Common myeloid progenitor, CD34-positive (primary cell): ENCODE measurements at regions not wholly inside any gene's neighbourhood (a gene's known extent, or its start where the extent isn't known, plus 50 kb on each side); places are given as distances from the start of the nearest gene placed in this dataset.

Source experiments
- CTCF ChIA-PET: fragments of 350-600 bp; sonication (Branson Sonifier 250); formaldehyde crosslinking; loops from one replicate; lab custom pipeline; 2021; ENCODE audit warnings: antibody characterized with exemption; lab: Charles Lee
- POLR2A ChIA-PET: fragments of 350-600 bp; sonication (Branson Sonifier 250); formaldehyde crosslinking; loops from one replicate; lab custom pipeline; 2021; ENCODE audit warnings: antibody characterized with exemption; lab: Charles Lee
- DNase-seq, 3 donors: peaks; one replicate each; pipeline versions ENCODE4 v3.0.0 to v3.0.0-alpha.2; 2013
- H3K27ac ChIP-seq, 2 experiments: 1 replicate in 1 of 2; 2 replicates in 1 of 2; pipeline ENCODE4 v1.7.0; 2013; ENCODE audit warnings: inconsistent platforms in 2 of 2, low read length in 2 of 2, mild to moderate bottlenecking in 2 of 2, low read depth in 1 of 2, moderate library complexity in 1 of 2; ENCODE audit not compliant: severe bottlenecking in 2 of 2, insufficient read depth in 1 of 2, poor library complexity in 1 of 2
- H3K27me3 ChIP-seq, 5 experiments: replicated peaks in 2 of 5; 1 replicate in 3 of 5; 2 replicates in 2 of 5; pipeline versions ENCODE4 v1.6.1 to v1.7.0; 2013; ENCODE audit warnings: low read length in 4 of 5, mild to moderate bottlenecking in 2 of 5, moderate library complexity in 2 of 5, inconsistent platforms in 1 of 5; ENCODE audit not compliant: insufficient read depth in 5 of 5, control insufficient read depth in 4 of 5
- H3K36me3 ChIP-seq, 4 experiments: 1 replicate in 2 of 4; 2 replicates in 2 of 4; pipeline versions ENCODE4 v1.6.1 to v1.7.0; 2013; ENCODE audit warnings: low read length in 3 of 4, control low read depth in 1 of 4, mild to moderate bottlenecking in 1 of 4; ENCODE audit not compliant: control insufficient read depth in 4 of 4, insufficient read depth in 4 of 4
- H3K4me1 ChIP-seq, 4 experiments: 1 replicate in 3 of 4; 2 replicates in 1 of 4; pipeline versions ENCODE4 v1.6.1 to v1.7.1; 2013; ENCODE audit warnings: low read length in 3 of 4, mild to moderate bottlenecking in 3 of 4, control low read depth in 1 of 4, inconsistent platforms in 1 of 4, moderate library complexity in 1 of 4; ENCODE audit not compliant: control insufficient read depth in 4 of 4, insufficient read depth in 4 of 4; ENCODE audit errors: control extremely low read depth in 1 of 4
- H3K4me3 ChIP-seq, 7 experiments: 1 replicate in 4 of 7; 2 replicates in 3 of 7; pipeline versions ENCODE4 v1.5.1 to v1.7.0; 2013; ENCODE audit warnings: mild to moderate bottlenecking in 7 of 7, low read length in 6 of 7, moderate library complexity in 6 of 7, inconsistent platforms in 2 of 7, low read depth in 2 of 7, control low read depth in 1 of 7; ENCODE audit not compliant: insufficient read depth in 4 of 7, control insufficient read depth in 1 of 7; ENCODE audit errors: extremely low read depth in 1 of 7
- H3K9me3 ChIP-seq, 5 experiments: 1 replicate in 4 of 5; 2 replicates in 1 of 5; pipeline versions ENCODE4 v1.6.1 to v1.7.1; 2013; ENCODE audit warnings: low read length in 4 of 5, mild to moderate bottlenecking in 2 of 5, inconsistent platforms in 1 of 5, low read depth in 1 of 5, moderate library complexity in 1 of 5; ENCODE audit not compliant: control insufficient read depth in 4 of 5, insufficient read depth in 2 of 5; ENCODE audit errors: control extremely low read depth in 1 of 5
- WGBS: methylation state at CpG from one replicate; pipeline ENCODE4 v1.1.5; 2013; ENCODE audit not compliant: insufficient coverage; 5-methylcytosine and 5-hydroxymethylcytosine counted together

DNA sequence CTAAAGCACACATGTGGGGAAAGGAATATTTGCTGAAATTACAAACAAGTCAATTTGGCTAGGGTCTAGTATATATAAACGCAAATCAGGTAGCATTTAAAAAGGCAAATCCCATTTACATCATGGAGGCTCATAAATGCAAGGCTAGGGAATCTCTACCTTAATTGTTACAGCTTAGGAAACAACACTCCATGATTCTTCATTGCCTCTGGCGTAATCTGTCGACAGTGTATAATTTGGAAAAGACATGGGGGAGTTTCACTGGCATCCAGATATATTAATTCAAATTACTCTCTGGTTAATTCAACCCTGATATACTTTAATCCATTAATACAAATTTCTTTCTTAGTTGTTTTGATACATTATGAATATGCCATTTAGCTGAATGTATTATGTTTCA, 1630.2 kb upstream of the FLRT2 start:
- 100% methylated on average over 1 of the region's 3 CpGs for WGBS
- CTCF ChIA-PET, result no interaction called here
- no peak overlapping the region for H3K27ac ChIP-seq
- H3K27me3 ChIP-seq, result no peaks in the 10 kb centered on the region
- H3K4me1 ChIP-seq, result no peaks in the 10 kb centered on the region
- no peak for DNase-seq
- no peak overlapping the region for H3K4me3 ChIP-seq
- no peaks in the 10 kb centered on the region for H3K36me3 ChIP-seq
- no peaks in the 10 kb centered on the region for H3K9me3 ChIP-seq
- POLR2A ChIA-PET, result no interaction called here

DNA sequence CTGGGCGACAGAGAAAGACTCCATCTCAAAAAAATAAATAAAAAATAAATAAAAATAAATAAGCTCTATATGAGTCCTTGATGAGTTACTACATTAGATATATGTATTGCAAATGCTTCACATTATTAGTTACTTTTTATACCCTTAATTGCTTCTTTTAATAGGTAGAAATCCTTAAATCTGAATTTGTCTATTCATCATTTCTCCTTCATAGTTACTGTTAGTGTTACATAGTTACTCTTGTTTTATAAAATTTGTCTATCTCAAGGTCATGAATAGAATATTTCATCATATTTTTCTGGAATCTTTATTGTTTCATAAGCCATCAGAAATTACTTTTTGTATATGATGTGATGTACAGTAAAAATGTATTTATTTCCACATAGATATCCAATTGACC, 1624.8 kb upstream of the FLRT2 start:
- Histone ChIP-seq H3K4me1 (no peaks in the 10 kb centered on the region), H3K27me3 (no peaks in the 10 kb centered on the region), H3K9me3 (no peaks in the 10 kb centered on the region), H3K4me3 (no peak overlapping the region), H3K36me3 (no peaks in the 10 kb centered on the region), H3K27ac (no peak overlapping the region)
- WGBS, result no CpG with 5 or more reads among the region's 1 CpG
- no peak for DNase-seq
- ChIA-PET POLR2A (no interaction called here), CTCF (no interaction called here)

DNA sequence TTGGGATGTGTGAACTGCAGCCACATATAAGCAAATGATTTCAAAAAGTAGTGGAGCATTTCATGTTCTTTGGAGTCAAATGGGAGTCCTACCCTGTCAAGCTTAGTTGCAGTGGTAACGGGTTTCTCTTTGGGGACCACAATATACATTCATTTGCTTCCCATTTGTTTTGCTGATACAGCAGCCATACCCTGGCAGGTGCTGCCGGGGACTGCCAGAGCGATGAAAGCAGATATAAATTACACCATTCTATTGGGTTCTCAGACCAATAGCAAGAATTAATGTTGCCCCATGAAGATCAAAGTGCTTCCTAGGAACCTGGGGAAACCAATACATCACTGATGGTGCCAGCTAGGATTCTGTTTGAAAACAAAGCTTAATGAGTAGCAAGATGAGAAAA, 1621.5 kb upstream of the FLRT2 start:
- ChIA-PET CTCF (no interaction called here), POLR2A (no interaction called here)
- 95% methylated on average over 3 of the region's 3 CpGs for WGBS
- Histone ChIP-seq H3K4me3 (no peak overlapping the region), H3K9me3 (no peaks in the 10 kb centered on the region), H3K4me1 (no peaks in the 10 kb centered on the region), H3K36me3 (no peaks in the 10 kb centered on the region), H3K27me3 (no peaks in the 10 kb centered on the region), H3K27ac (no peak overlapping the region)
- no peak for DNase-seq

DNA sequence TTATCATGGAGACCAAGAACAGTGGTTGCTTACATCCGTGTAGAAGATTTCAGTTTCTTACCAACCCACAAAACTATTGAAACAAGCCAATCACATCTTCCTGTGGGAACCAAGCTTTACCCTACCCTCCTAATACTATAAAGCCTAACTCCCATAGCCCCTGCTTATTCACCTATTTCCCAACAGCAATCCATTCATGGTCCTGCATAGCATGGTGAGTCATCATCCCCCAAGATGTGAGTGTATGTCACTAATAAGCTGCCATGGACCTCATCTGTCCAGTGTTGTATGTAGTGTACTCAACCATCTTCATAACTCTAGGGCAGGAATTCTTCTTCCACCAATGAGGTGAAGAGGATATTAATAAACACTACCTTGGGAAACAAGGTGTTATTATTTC, 1620.4 kb upstream of the FLRT2 start:
- DNase-seq, result no peak
- CTCF ChIA-PET, result no interaction called here
- Histone ChIP-seq H3K9me3 (no peaks in the 10 kb centered on the region), H3K27me3 (no peaks in the 10 kb centered on the region), H3K27ac (no peak overlapping the region), H3K4me1 (no peaks in the 10 kb centered on the region), H3K4me3 (no peak overlapping the region), H3K36me3 (no peaks in the 10 kb centered on the region)
- POLR2A ChIA-PET, result no interaction called here
- 100% methylated on average over 1 of the region's 1 CpG for WGBS

DNA sequence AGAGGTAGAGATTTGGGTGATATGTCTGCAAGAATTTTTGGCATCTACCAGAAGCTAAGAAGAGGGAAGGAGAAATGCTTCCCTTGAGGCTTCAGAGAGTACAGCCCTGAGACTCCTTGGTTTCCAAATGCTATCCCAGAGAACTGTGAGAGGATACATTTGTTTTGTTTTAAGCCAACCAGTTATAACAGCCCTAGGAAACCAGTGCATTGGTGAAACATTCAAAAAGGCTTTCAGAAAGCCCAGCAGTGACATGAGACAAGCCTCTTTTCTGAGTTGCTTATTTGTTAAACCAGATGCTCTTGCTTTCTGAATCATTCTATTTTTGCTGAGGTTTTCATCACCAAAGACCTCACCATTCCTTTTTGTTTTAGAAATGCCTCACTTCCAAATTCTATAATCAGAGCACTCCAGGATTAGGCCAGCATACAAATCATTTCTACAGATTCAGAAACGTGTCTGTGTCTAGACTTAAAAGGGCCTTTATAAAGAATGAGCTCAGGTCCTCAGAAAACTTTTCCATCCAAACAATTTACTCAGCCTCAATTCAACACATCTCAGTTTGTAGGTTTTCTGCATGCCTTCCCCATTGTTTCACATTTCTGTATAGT, 1617.8 kb upstream of the FLRT2 start:
- ChIA-PET POLR2A (no interaction called here), CTCF (no interaction called here)
- H3K36me3 ChIP-seq, result no peaks in the 10 kb centered on the region
- no peak overlapping the region for H3K4me3 ChIP-seq
- 64% methylated on average over 1 of the region's 1 CpG for WGBS
- no peak overlapping the region for H3K27ac ChIP-seq
- H3K4me1 ChIP-seq, result no peaks in the 10 kb centered on the region
- no peaks in the 10 kb centered on the region for H3K27me3 ChIP-seq
- no peaks in the 10 kb centered on the region for H3K9me3 ChIP-seq
- DNase-seq, result no peak

DNA sequence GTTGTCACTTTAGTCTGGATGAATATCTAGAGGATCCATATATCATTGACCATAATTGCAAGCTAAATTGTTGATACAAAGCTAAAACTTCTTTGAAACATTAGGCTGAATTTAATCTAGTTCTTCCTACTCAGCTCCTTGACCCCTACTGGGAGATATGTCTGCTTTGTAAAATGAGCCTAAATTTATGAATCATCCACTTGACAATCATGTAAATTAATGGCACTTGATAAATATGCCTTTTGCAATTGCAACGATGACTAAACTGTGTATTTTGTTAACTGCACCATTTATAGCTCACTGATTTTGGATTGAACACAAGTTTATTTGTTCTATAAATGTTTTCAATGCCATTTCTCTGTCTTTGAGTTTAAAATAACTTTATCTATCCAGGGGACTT, 1616.5 kb upstream of the FLRT2 start:
- H3K27me3 ChIP-seq, result no peaks in the 10 kb centered on the region
- ChIA-PET POLR2A (no interaction called here), CTCF (interaction anchor here (0.6 kb wide), 1 partner anchor 742 kb away, joined by 3 read pairs; no protein-coding TSS in a partner anchor)
- no peak for DNase-seq
- WGBS, result no CpG with 5 or more reads among the region's 1 CpG
- no peaks in the 10 kb centered on the region for H3K36me3 ChIP-seq
- no peaks in the 10 kb centered on the region for H3K4me1 ChIP-seq
- H3K27ac ChIP-seq, result no peak overlapping the region
- H3K4me3 ChIP-seq, result no peak overlapping the region
- H3K9me3 ChIP-seq, result no peaks in the 10 kb centered on the region

DNA sequence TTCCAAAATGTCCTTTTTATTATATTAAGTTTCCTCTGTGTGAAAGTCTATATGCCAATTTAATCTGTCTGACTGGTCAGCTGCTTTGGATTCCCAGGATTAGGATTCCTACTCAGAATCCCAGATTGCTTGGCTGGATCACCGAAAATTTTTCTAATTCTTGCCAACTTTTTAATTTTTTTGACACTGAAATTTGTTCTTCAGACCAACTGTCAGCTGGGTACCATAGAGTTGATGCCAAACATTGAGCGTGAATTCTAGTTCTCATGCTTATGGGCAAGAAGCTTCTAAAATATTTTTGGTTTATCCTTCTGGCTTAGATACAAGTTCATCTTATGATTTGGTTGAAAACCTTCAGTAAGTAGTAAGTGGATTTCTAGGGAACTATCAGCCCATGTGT, 1611.4 kb upstream of the FLRT2 start:
- H3K4me1 ChIP-seq, result no peaks in the 10 kb centered on the region
- H3K27me3 ChIP-seq, result no peaks in the 10 kb centered on the region
- CTCF ChIA-PET, result no interaction called here
- H3K4me3 ChIP-seq, result no peak overlapping the region
- H3K36me3 ChIP-seq, result no peaks in the 10 kb centered on the region
- H3K9me3 ChIP-seq, result no peaks in the 10 kb centered on the region
- no peak overlapping the region for H3K27ac ChIP-seq
- POLR2A ChIA-PET, result no interaction called here
- no peak for DNase-seq
- 93% methylated on average over 2 of the region's 2 CpGs for WGBS
